ENCODE measurements at regions not wholly inside any gene's neighbourhood (a gene's known extent, or its start where the extent isn't known, plus 50 kb on each side); places are given as distances from the start of the nearest gene placed in this dataset.

DNA sequence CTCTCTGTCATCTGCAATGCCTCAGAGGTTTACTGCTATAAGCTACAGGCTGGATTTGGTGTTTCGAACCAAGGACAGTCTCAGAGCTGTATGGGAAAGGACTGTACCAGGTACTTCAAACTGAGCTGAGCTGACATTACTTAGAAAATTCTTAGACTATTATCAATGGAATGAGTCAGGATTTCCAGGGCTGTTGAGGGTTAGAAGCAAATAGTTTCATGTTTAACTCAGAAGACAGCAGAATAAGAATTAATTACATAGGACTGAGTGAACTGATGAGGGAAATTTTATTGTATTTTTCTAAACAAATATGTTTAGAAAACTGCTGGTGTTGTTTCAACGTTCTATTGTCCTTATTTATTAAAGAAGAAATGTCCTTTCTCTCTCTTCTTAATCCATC lies 74.3 kb upstream of the CAPZB start:
- DNase-seq (ENCODE audit: low spot score), result no peak
- peaks cover 5% of the 10 kb centered on the region for H3K4me1 ChIP-seq (ENCODE audit: insufficient read depth)
- H3K27me3 ChIP-seq, result no peaks in the 10 kb centered on the region
- TF ChIP-seq, protein P1, sequence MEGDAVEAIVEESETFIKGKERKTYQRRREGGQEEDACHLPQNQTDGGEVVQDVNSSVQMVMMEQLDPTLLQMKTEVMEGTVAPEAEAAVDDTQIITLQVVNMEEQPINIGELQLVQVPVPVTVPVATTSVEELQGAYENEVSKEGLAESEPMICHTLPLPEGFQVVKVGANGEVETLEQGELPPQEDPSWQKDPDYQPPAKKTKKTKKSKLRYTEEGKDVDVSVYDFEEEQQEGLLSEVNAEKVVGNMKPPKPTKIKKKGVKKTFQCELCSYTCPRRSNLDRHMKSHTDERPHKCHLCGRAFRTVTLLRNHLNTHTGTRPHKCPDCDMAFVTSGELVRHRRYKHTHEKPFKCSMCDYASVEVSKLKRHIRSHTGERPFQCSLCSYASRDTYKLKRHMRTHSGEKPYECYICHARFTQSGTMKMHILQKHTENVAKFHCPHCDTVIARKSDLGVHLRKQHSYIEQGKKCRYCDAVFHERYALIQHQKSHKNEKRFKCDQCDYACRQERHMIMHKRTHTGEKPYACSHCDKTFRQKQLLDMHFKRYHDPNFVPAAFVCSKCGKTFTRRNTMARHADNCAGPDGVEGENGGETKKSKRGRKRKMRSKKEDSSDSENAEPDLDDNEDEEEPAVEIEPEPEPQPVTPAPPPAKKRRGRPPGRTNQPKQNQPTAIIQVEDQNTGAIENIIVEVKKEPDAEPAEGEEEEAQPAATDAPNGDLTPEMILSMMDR (IDR thresholded peaks at IDR 0.05; ENCODE audit: poor library complexity), result no peak
- TF ChIP-seq EZH2 (IDR thresholded peaks at IDR 0.05; ENCODE audit: borderline replicate concordance) (no peak), EZH2phosphoT487 (IDR thresholded peaks at IDR 0.05; ENCODE audit: low read depth, severe bottlenecking, unreplicated experiment) (no peak)
- no peak overlapping the region for H2AFZ ChIP-seq
- H3K9me2 ChIP-seq (replicated peaks; ENCODE audit: insufficient read depth), result no peaks in the 10 kb centered on the region
- H4K20me1 ChIP-seq (ENCODE audit: insufficient read depth, poor library complexity, severe bottlenecking), result no peaks in the 10 kb centered on the region
- H3K4me2 ChIP-seq, result no peak overlapping the region
- H3K36me3 ChIP-seq (replicated peaks; ENCODE audit: insufficient read depth, low read depth), result no peaks in the 10 kb centered on the region
- H3K4me3 ChIP-seq, result no peak overlapping the region
- H3K79me2 ChIP-seq, result no peaks in the 10 kb centered on the region
- H3K9me3 ChIP-seq (ENCODE audit: low read depth), result no peaks in the 10 kb centered on the region
- WGBS (ENCODE audit: low lambda C conversion rate, missing lambda C conversion rate), result 72% methylated on average over 2 of the region's 2 CpGs
- no peak overlapping the region for H3K27ac ChIP-seq

DNA sequence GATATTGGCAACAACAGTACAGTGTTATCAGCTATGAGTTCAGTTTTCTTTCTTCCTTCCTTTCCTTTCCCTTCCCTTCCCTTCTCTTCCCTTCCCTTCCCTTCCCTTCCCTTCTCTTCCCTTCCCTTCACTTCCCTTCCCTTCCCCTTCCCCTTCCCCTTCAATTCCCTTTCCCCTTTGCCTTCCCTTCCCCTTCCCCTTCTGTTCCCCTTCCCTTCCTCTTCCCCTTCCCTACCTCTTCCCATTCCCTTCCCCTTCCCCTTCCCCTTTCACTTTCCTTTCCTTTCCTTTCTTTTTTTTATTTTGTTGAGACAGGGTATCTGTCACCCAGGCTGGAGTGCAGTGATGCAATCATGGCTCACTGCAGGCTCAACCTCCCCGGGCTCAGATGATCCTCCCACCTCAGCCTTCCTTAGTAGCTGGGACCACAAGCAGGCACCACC lies 72.3 kb upstream of the CAPZB start:
- TF ChIP-seq EZH2phosphoT487 (IDR thresholded peaks at IDR 0.05; ENCODE audit: low read depth, severe bottlenecking, unreplicated experiment), result no peak
- TF ChIP-seq, protein P1 (IDR thresholded peaks at IDR 0.05; ENCODE audit: poor library complexity), result no peak
- no peak for TF ChIP-seq EZH2 (IDR thresholded peaks at IDR 0.05; ENCODE audit: borderline replicate concordance)
- no peaks in the 10 kb centered on the region for H3K36me3 ChIP-seq (replicated peaks; ENCODE audit: insufficient read depth, low read depth)
- no peak overlapping the region for H3K4me2 ChIP-seq
- H2AFZ ChIP-seq, result no peak overlapping the region
- DNase-seq (ENCODE audit: low spot score), result no peak
- no peaks in the 10 kb centered on the region for H3K9me3 ChIP-seq (ENCODE audit: low read depth)
- H3K9me2 ChIP-seq (replicated peaks; ENCODE audit: insufficient read depth), result no peaks in the 10 kb centered on the region
- no peaks in the 10 kb centered on the region for H3K79me2 ChIP-seq
- H3K4me1 ChIP-seq (ENCODE audit: insufficient read depth), result no peaks in the 10 kb centered on the region
- no peaks in the 10 kb centered on the region for H3K27me3 ChIP-seq
- no peaks in the 10 kb centered on the region for H4K20me1 ChIP-seq (ENCODE audit: insufficient read depth, poor library complexity, severe bottlenecking)
- no peak overlapping the region for H3K4me3 ChIP-seq
- no peak overlapping the region for H3K27ac ChIP-seq
- 62% methylated on average over 1 of the region's 1 CpG for WGBS (ENCODE audit: low lambda C conversion rate, missing lambda C conversion rate)

DNA sequence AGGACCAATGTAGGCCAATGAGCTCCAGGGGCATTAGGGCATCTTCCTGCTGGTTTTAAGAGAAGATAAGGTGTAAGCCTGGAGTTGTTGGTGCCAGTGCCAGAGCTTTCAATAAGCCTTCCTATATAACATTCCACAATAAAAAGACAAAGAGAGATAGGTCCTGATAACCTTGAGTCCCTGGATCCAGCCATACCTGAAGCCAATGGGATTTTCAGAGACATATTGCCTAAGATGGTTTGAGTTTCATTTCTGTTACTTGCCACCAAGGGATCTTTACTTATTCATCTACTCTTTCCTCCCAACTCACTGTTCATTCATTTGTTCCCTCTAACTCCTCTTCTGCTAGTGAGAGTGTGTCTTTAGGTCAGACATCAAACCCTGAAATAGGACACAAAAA lies 68.8 kb upstream of the CAPZB start:
- Histone ChIP-seq H3K9me2 (replicated peaks; ENCODE audit: insufficient read depth) (no peaks in the 10 kb centered on the region), H3K36me3 (replicated peaks; ENCODE audit: insufficient read depth, low read depth) (no peaks in the 10 kb centered on the region), H3K79me2 (no peaks in the 10 kb centered on the region), H4K20me1 (ENCODE audit: insufficient read depth, poor library complexity, severe bottlenecking) (no peaks in the 10 kb centered on the region), H3K27ac (no peak overlapping the region), H3K4me3 (no peak overlapping the region), H3K9me3 (ENCODE audit: low read depth) (no peaks in the 10 kb centered on the region), H3K4me2 (no peak overlapping the region), H3K4me1 (ENCODE audit: insufficient read depth) (no peaks in the 10 kb centered on the region), H3K27me3 (no peaks in the 10 kb centered on the region), H2AFZ (no peak overlapping the region)
- TF ChIP-seq EZH2phosphoT487 (IDR thresholded peaks at IDR 0.05; ENCODE audit: low read depth, severe bottlenecking, unreplicated experiment) (no peak), EZH2 (IDR thresholded peaks at IDR 0.05; ENCODE audit: borderline replicate concordance) (no peak)
- TF ChIP-seq, protein P1 (IDR thresholded peaks at IDR 0.05; ENCODE audit: poor library complexity), result no peak
- DNase-seq (ENCODE audit: low spot score), result no peak
